NCI-H510A treated with DMSO at 0.1 percent for 48 hours (cell line): ENCODE measurements at regions not wholly inside any gene's neighbourhood (a gene's known extent, or its start where the extent isn't known, plus 50 kb on each side); places are given as distances from the start of the nearest gene placed in this dataset.
A peak's percentile ranks its signal among the peaks of the same experiment; 100 is the strongest.
"Not testable (repeated sequence)": the region's sequence is repeated elsewhere in the genome, so short reads cannot be mapped to it uniquely, and the experiment has no call there.

ENCODE experiments used
- DNase-seq: peaks from one replicate; lab custom pipeline; 2025; lab: John Stamatoyannopoulos, UW

DNA sequence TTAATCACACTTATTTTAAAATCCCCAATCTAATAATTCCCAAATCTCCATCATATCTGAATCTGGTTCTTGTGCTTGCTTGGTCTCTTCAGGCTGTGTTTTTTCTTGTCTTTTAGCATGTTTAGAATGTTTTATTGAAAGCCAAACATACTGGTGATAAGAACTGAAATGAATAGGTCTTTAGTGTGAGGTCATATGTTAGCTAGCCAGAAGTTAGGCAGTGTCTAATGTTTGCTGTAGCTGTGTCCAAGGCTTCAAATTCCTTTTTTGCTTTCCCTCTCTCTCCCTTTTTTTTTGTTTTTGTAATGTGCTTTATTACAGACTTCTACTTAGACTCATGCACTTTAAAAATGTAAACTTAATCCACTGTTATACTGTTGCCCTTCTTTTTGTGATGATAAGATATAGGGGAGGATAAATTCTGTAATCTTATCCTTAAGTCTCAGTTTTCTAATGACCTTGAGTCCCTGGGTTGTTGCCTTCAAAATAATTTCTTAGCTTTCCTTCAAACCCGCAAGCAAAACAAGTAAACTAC, 725.1 kb downstream of the BRINP3 start:
- no peak for DNase-seq

DNA sequence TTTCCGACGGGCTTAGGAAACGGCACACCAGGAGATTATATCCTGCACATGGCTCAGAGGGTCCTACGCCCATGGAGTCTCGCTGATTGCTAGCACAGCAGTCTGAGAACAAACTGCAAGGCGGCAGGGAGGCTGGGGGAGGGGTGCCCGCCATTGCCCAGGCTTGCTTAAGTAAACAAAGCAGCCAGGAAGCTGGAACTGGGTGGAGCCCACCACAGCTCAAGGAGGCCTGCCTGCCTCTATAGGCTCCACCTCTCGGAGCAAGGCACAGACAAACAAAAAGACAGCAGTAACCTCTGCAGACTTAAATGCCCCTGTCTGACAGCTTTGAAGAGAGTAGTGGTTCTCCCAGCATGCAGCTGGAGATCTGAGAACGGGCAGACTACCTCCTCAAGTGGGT, 722.6 kb downstream of the BRINP3 start:
- not testable (repeated sequence) for DNase-seq

DNA sequence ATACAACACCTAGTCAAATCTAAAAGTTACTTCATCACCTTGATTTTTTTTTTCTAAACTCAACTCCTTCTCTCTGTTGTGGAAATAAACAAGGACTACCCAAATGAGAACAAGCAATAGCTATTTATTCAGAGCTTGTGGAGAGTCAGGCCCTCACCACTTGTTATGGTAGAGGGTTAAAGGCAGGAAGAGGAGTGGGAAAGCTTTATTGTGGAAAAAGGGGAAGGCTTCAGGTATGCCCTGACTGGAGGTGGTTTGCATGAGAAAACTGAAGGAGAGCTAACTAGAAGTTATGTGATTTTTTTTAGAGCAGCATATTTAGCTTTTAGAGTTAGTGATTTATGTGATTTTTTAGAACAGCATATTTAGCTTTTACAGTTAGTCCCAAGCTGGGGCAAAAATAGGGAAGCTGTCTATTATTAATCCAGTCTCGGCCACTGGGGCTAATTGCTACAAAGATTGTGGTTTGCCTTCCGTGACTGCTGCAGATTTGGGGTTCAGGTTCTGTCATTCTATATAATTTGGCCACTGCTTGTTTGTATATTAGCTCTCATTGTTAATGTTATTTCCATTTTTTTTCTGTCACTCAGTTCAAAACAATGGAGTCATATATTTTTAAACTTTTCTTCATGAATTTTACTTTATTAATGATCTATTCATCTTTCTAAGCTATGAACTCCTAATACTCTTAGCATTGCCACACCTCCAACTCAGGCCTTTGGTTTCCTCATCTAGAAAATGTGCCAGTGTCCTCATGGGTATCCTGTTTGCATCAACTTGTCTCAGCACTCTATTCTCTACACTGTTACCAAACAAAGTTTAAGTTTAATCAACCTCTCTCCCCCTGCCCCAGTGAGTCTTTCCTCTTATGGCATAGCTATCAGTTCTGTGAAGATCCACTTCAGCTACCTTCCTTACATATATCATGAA, 713.0 kb downstream of the BRINP3 start:
- no peak for DNase-seq

DNA sequence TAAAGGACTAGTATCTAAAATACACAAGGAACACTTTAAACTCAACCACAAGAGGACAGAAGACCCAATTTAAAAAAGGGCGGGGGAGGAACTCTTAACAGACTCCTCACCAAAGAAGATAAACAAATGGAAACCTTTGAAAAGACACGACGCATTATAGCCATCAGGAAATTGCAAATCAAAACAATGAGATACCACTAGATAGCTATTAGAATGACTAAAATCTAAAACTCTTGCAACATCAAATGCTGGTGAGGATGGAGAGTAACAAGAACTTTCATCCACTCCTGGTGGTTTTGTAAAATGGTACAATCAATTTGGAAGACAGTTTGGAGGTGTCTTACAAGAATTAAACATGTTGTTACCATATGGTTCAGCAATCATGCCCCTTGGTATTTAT, 708.2 kb downstream of the BRINP3 start:
- DNase-seq = no peak

DNA sequence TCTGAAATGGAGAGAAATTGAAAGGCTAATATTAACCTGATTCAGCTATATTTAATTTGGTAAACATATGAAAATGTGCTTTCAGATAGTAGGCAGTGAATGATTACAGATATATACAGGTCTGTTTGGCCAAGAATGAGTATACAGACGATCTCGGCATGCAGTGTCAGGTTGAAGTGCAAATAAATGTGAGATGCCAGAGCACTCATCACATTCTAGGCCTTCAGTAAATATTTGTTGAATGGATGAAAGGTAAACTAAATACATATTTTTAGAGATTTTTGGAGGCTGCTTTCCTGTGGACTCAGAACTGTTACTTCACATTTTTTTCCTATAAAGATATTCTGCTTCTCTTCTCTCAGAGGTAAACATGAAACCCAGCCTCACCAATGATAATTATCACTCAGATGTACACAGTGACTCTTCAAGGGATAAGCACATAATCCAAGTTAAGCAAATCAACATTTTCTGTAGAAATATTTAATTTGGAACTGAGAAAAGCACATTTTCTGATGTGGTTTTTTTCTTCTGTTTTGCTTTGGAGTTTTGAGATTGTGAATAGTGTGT, 702.9 kb downstream of the BRINP3 start:
- DNase-seq = no peak

DNA sequence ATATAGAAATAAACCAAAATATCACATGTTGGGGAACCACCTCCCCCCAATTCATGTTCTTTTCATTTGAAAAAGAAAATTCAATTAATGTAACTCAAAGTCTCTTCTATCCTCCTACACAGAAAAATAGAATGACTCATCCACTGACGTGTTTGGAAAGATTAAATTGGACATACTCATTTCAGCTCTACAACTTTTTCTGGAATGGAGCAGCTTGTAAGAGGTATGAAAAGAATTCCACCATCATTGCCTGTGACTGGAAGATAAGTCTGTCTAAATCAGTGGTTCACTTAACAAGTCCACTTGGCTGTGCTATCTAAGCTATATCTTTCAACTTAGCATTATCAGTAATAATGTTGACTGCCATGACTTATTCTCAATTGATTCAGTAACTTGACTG, 702.3 kb downstream of the BRINP3 start:
- DNase-seq = no peak

DNA sequence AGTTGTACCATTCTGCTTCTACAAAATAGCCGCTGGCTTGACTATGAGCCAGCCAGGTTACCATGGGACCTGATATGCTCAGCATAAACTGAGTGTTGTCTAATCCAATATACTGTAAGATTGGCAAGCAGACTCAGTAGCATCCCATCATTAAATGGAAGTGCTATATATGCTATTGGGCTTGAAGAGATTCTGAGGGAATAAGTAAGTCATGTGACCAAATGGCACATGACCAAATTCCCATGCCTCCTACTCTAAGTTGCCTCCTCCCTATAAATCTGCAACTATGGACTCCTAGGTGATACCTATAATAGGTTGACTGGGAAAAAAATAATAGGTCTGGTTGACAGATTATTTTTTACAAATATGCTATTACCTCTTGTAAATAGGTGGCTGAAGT, 698.6 kb downstream of the BRINP3 start:
- no peak for DNase-seq

DNA sequence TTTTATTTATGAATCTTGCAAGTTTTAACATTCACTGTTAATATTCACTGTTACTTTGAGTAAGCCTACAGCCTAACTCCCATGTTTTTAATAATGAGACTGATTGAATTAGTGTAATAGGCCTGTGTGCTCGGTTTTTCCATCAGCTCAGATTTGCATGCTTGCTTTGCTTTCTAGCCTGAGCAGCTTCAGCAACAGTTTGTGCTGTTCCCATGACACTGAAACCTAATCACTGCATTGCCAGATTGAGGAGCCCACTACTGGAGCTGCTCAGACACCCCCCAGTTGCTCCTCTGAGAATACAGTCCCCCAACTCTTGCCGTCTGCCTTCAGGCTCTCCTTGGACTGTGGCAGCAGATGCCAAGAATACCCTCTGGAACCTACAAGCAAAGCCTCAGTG, 695.4 kb downstream of the BRINP3 start:
- no peak for DNase-seq

DNA sequence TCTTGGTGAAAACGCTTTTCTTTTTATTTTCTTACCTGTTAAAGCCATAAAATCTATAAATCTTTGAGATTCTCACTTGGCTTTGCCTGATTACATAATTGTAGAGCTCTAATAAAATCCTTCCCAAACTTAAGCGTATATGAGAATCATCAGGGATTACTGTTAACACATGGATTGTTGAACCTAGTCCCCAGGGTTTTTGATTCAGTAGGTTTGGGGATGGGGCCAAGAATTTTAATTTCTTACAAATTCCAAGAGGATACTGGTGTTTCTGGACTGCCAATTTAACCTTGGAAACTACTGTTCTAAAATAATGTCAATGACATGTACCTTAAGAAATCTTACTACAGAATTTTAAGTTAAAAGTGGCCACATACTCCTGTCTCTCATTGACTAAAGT, 694.2 kb downstream of the BRINP3 start:
- no peak for DNase-seq

DNA sequence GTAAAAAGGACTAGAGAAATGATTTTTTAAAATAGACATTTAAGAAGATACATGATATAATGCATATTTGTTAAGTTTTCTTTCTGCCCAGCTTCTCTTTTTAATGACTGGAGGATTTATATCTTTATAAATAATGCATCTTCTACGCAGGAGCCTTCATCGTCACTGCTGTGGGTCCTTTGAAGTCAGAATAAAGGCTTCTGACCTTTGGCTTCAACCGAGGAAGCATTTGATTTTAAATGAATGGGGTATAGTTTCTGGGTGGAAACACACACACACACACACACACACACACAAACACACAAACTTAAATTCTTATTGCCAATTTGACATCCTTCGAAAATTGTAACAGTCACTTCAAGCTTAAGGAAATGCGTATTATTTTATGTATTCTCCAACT, 690.9 kb downstream of the BRINP3 start:
- no peak for DNase-seq

DNA sequence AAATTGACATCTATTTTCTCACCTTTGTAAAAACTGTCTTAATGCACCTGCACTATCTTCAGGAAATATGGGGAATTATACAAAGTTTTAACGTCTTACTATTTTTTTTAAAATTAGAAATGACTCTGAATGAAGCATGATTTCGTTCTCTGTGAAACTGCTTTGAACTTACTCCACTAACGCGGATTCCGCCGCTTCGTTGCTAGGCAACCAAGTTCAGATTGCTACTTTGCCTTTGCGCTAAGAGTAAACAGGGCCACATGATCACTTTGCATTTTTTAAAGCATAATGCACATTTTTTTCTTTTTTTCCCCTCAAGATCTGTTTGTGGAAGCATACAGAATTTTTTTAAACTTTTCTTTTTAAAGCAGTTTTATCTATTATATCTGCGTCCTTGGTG, 690.5 kb downstream of the BRINP3 start:
- DNase-seq = no peak

DNA sequence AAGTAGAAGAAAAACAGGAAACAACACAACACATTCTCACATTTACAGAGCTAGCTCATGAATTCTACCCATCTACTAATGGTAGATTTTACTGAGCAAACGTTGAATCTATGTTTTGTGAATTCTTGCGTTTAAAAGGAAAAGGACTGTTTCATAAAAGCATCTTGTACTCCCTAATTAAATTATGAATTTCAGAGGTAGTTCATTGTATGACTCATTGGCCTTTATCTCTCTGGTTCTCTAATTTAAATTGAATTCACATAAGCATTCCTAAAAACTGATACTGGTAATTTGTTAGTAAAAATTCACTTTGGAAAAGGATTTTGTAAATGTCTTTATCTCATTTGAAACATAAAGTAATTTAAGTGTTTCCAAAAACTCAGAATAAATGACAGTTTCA, 687.3 kb downstream of the BRINP3 start:
- no peak for DNase-seq

DNA sequence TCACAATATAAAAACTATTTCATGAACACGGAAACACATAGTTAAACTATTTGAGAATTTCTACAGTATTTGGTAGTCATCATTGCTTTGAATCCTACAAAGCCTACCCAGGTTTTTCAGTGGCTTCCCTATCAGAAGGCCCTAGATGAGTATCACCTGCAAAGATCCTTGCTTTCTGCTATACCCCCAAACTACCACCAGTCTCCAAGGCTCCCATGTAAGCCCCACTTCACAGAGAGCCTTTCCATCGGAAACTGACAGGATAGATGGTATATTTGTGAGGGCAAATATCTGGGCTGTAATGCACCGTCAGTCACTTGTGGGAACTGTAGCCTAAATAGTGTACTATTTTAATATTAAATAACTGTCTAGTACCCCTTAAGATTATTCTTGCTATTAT, 674.3 kb downstream of the BRINP3 start:
- DNase-seq = no peak

DNA sequence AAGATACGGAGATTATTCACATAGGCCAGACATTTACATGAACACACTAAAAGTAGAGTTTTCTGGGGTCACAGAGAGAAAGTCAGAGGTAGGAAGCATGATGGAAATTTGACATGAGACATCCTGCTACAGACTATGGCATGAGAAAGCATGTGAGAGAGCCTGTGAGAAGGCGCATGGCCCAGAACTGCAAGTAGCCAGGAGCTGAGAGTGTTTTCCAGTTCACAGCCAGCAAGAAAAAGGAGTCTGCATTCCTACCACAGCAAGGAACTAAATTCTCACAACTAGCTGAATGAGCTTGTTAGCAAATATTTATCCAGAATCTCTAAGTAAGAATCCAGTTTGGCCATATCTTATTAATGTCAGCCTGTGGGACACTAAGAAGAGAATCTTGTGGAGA, 673.3 kb downstream of the BRINP3 start:
- no peak for DNase-seq

DNA sequence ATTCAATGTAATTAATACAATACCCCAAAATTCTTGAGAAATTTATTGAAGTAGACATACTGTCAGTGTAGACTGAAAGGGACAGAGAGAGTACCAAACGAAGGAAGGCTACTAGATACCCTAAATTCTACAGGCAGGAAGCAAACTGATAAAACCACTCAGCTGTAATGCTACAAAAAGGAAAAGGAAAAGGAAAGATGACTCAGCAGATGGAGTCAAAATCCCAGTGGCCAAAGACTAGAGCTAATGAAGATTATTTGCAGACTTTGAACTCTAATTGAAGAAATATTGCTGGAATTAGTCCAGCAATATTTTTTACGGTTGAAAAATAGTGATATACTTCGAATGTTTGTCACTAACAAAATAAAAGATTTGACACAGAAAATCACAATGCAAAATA, 671.9 kb downstream of the BRINP3 start:
- DNase-seq = no peak

DNA sequence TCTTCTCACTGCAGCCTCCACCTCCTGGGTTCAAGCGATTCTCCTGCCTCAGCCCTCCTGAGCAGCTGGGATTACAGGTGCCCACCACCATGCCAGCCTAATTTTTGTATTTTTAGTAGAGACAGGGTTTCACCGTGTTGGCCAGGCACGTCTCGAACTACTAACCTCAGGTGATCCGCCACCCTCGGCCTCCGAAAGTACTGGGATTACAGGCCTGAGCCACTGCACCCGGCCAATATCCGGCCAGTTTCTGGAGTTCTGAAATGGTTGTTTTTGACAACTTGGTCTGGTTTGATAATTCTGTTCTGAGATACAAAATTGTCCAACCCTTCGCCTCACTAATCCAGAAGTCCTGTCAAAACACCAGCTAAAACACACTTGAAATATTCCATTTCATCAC, 667.0 kb downstream of the BRINP3 start:
- not testable (repeated sequence) for DNase-seq

DNA sequence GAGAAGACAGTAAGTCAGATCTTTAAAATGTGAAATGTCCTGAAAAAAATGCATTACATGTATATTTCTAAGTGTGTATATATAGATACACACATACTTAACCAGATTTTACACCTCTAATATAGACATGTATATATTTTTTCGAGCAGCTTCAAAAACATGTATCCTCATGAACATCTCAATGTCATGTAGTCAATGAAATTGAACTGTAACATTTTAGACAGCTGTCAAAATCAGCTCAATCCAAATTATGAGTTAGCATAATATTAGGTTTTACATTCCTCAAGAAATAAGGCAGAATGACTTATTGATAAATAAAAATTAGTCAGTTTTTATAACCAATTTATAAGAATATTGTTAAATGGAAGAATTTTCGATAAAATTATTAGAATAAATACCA, 665.7 kb downstream of the BRINP3 start:
- no peak for DNase-seq

DNA sequence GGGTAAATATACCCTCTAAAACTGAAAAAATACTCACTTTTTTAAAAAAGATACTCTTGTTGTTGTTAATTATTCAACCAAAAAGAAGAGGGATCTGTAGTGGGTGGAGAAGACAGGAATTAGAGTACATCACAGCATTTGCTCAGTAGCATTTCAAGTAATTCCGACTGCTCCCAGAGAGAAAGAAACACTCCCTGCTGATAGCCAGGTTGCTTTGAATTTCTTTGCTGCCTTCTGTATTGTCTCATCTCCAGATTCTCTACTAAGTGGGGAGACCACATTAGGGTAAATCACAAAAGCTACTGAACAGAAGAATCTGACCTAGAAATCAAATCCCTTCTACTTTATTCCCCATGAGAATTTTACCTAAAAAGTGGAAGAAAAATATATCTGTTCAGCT, 661.1 kb downstream of the BRINP3 start:
- DNase-seq = no peak

DNA sequence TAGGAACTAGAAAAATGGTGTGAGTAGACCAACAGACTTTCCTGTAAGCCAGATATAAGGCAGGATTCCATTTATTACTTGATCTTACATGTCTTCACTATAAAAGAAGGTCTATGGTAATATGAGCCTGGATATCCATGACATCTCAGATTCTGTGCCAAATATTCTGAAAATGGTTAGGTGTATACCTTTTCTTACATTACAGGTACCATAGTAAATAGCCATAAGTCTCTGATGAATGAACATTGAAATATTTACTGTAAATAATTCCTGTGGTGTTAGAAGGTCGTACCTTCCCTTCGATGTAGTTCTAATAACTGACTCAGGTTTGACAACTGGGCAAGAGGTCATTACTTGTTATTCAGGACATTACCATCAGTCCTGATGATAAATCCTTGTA, 657.9 kb downstream of the BRINP3 start:
- DNase-seq = no peak

DNA sequence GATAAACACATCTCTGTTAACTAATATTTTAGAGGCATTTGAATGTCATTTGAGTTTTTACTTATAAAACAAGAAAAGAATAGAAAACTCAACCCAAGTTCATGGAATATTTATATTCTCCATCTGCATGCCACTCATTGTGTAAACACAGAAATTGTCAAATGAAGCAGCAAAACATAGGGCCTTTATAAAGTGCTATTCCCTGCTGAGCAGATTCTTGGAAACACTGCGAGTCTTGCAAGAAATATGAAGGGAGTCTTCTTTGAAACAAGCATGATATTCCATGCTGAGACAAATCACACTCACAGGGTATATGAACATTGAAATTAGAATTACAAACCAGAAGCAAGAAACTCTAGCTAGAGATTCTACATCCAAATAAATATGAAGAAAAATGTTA, 655.8 kb downstream of the BRINP3 start:
- no peak for DNase-seq

DNA sequence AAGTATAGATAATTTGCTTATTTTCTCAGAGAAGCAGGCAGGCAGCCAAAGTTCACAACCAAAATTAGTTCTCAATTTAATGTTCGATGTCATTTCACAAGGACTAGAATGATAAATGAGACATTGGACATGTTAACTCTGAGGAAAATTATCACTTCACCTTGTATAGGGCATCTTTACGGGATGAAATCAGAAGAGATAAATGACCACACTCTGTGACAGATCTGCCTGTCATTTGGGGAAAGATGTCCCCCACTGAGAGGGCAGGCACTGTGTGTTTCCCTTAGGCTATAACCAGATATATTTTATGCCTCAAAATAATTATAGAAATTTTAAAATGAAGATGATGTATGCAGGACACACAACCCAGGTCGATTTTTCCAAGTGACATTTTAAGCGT, 642.9 kb downstream of the BRINP3 start:
- DNase-seq = no peak

DNA sequence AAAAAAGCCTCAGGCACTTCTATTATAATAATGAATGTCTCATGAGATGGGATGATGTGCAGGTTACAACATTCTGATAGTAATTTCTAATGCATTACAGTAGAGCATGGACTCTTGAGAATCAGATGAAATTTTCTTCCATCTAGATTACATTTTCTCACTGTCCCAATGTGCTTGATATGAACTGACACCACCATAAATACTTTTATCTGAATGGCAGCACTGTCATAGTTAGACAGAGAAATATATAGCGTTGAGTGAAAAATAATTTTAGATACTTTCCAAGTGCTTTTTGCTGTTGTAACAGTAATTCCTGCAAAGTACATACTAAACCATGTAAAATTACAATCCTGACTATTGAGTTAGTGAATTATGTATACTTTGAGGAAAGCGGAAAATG, 630.1 kb downstream of the BRINP3 start:
- DNase-seq = no peak

DNA sequence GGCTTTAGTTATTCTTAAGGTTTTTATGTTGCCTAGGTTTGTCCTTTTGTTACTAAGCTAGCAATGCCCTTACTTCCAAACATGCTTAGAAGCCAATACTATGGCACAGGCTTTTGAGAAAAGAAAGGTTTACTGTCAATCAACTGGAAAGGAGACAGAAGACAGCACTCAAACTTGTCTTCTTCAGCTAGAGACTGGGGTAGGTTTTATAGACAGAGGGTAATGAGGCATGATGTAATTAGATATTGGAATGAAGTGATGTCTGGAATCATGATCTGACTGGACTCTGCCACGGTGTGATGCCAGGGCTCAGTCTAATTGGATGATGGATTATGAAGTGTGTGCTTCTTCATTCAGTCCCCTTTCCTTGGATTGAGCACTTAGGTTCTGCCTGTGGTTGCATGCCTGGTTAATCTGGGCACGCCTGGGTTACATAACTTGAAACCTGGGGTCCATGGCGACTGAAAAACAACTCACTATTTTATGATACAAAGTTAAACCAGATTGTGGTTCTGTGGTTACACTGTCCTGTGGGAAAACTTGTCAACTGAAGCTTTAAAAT, 625.8 kb downstream of the BRINP3 start:
- DNase-seq = peak; percentile 25
